NCI-H2107 treated with DMSO at 0.1 percent for 48 hours (cell line): ENCODE measurements at regions not wholly inside any gene's neighbourhood (a gene's known extent, or its start where the extent isn't known, plus 50 kb on each side); places are given as distances from the start of the nearest gene placed in this dataset.
"Not testable (repeated sequence)": the region's sequence is repeated elsewhere in the genome, so short reads cannot be mapped to it uniquely, and the experiment has no call there.

Source experiments
- DNase-seq: peaks from one replicate; lab custom pipeline; 2025; ENCODE audit not compliant: unreplicated experiment; lab: John Stamatoyannopoulos, UW

- DNase-seq = no peak
Measured at GRCh38 chr3:28139288-28139687, 102.1 kb upstream of the CMC1 start.

DNA sequence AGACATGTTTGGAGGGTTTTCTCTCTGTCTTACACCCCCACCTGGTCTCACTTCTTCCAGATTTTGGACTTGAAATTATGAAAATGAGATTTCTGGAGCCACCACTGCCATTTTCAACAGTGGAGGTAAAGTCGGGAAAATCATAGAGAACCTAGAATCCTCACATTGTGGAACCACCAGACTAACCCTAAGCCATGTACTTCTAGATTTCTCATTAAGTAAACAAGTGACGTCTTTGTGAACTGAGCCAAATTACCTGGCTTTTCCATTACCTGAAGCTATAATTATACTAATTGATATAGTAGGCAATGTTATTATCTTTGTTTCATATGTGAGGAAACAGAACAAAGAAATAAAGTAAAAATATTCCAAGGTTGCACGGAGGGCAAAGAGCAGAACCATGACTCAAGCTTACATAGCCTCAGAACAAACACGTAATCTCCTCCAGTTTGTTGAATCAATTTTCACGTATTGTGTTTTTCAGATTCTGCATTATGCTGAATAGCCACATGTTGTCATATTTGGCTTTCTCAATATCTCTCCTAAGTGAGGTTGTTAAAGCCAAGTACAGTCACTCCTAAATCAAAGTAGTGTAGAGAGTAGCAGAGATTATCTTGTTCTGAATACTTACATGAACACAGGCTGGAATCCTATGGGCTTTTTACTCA is 101.3 kb upstream of the CMC1 start:
- no peak for DNase-seq

DNA sequence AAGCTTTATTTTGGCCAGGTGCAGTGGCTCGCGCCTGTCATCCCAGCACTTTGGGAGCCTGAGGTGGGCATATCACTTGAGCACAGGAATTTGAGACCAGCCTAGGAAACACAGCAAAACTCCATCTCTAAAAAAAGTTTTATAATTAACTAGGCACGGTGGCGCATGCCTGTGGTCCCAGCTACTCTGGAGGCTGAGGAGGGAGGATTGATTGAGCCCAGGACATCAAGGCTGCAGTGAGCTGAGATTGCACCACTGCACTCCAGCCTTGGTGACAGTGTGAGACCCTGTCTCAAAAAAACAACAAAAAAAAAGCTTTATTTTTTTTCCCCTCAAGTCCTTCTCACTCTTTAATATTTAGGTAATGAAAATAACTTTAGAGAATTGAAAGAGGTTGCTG is 100.8 kb upstream of the CMC1 start:
- no peak for DNase-seq

DNA sequence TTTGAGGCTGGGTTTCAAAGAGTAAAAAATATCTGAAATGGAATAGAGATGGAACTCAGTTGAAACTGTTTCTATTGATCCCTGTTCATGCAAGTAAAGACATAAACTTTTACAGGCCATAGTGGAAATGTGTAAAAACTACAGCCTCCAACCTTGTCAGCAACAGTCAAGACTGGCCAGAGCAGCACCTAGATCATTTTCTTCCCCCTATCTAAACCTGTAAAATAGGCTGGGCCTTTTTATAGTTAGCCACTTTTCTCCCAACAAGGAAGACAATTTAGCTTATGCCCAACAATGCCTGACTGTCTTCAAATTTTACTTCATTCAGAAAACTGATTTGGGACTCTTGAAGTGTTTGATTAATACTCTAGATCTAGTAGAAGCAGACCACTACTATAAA is 91.5 kb upstream of the CMC1 start:
- no peak for DNase-seq

- DNase-seq = no peak
Measured at GRCh38 chr3:28150465-28151206, 90.8 kb upstream of the CMC1 start.

DNA sequence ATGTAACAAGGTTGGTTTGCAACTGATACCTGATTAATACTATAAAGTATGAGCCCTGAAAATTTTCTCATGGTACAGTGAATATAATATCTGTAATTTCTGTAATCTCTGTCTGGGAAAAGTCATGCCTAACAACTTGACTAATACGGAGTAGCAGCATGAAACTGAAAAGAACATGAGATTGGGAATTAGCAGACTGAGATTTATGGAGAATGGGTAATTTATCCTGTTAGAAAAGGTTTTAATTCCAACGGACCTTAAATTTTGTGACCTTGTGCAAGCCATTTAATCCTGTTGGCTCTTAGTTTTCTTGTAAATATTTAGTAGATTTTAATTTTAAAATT is 90.2 kb upstream of the CMC1 start:
- DNase-seq = no peak

DNA sequence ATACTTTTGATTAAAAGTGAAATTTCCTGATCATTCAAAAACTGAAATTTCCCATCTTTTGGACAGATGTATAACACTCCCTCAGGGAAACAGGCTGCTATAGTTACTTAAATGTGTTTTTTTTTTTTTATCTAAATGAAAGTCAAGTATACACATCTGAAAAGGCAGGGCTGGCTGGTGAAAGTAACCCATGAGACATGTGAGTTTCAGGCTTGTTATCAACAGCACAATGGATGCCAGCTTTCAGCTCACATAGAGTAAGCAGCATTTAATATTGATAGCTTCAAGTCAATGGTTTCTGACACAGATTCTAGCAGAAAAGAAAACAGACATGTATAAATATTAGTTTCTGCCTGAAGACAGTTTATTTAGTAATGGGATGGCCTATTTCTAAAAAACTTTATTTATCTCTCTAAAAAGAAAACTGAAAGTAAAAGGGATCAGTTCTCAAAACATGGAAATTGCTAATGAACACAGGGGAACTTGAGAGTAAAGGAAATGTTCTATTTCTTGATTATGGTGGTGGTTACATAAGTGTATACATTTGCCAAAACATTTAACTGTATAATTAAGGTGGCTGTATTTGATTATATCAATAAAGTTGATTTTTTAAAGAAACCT is 89.7 kb upstream of the CMC1 start:
- DNase-seq = no peak

DNA sequence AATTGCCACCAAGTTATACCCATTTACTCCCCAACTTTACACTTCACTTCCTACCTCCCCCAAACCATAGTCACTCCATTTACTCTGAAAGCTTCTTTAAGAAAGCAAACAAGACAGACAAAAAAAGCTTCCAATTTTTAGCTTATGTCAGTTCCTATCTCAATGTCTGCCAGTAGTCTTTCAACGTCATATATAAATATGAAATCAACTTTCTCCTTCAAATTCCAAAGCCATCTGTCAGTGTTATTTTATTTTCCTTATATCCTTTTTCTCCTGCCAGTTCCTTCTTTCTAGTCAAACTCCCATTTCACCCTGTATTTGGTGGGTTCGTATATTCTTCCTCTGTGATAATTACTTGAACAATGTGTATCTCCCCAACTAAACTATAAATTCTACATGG is 85.8 kb upstream of the CMC1 start:
- DNase-seq = no peak

DNA sequence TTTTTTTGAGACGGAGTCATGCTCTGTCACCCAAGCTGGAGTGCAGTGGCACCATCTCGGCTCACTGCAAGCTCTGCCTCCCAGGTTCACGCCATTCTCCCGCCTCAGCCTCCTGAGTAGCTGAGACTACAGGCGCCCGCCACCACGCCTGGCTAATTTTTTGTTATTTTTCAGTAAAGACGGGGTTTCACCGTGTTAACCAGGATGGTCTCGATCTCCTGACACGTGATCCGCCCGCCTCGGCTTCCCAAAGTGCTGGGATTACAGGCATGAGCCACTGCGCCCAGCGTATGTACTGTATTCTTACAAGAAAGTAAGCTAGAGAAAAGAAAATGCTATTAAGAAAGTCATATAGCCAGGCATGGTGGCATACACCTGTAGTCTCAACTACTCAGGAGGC is 84.8 kb upstream of the CMC1 start:
- DNase-seq = not testable (repeated sequence)

- DNase-seq = peak; percentile 11
Measured at GRCh38 chr3:28171962-28172361, 69.5 kb upstream of the CMC1 start.

DNA sequence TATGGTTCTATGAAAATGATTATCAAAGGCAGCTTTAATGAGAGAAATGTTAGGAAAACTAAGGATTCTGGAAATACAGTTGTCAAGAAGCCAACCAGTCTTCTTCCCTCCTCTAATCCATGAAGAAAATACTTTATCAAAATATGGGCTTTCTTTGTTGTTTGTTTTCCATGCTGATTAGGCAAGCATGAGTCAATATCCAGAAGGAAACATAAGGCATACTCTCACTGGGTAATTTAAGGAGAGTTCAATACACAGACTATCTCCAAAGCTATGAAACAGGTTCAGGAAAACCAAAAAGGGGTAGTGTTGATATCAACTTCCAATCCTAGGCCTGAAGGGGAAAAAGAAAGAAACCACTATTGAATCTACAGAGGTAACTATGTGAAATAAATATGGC is 68.7 kb upstream of the CMC1 start:
- DNase-seq = no peak

GRCh38 chr3:28173836-28174235 is 67.6 kb upstream of the CMC1 start:
- no peak for DNase-seq

DNA sequence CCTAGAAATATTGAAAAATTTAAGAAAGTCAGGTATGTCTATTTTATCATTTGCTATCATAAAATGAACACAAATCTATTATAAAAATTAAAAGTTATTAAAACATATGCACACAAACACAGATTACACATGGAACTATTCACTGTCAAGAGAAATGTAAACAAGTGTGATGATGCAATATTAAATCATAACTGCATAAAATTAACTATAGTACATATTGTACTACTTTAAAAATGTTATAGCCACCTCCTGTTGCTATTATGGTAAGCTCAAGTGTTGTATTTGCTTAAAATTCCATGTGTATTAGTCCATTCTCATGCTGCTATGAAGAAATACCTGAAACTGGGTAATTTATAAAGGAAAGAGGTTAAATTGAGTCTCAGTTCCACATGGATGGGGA is 54.7 kb upstream of the CMC1 start:
- no peak for DNase-seq

GRCh38 chr3:28188686-28189085 is 52.7 kb upstream of the CMC1 start:
- DNase-seq = no peak

DNA sequence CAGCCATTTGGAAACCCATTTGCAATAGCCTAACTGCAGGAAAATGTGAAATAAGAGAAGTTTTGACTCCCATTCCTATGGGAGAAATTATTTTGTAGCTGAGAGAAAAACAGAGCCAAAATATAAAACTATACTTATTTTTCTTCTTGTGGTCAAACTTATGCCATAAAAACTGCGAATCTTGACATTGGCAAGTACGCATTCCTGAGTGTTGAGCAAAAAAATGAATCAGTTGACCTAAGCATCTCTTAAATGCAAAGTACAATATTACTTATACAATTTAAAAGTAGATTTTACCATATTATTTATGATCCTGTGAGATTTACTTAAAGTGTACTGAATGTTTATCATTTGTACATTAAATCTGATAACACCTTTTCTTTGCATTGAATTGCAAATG is 50.1 kb upstream of the CMC1 start:
- DNase-seq = no peak
